Islet precursor cell (in vitro differentiated cells): ENCODE measurements at regions not wholly inside any gene's neighbourhood (a gene's known extent, or its start where the extent isn't known, plus 50 kb on each side); places are given as distances from the start of the nearest gene placed in this dataset.
A peak's percentile ranks its signal among the peaks of the same experiment; 100 is the strongest.
"Not testable (repeated sequence)": the region's sequence is repeated elsewhere in the genome, so short reads cannot be mapped to it uniquely, and the experiment has no call there.

Experiments used
- DNase-seq: peaks from one replicate; pipeline ENCODE4 v3.0.0-alpha.2; 2018

DNA sequence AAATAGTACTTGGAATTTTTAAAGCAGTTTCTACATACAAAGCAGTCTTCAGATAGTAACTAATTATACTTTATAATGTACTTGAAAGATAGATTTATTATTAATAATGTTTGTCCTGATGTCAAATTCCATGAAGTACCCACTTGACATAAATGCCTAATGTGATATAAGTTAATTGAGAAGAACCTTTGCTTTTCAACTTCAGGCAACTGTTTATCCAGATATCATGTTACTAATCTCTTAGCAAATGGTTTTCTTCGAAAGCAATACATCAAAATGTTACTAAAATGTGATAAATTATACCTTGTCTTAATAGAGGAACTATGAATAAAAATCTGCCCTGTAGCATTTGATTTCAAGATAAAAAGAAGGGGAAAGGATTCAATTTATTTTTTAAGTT lies 146.8 kb upstream of the FBXL17 start:
- DNase-seq: no peak

DNA sequence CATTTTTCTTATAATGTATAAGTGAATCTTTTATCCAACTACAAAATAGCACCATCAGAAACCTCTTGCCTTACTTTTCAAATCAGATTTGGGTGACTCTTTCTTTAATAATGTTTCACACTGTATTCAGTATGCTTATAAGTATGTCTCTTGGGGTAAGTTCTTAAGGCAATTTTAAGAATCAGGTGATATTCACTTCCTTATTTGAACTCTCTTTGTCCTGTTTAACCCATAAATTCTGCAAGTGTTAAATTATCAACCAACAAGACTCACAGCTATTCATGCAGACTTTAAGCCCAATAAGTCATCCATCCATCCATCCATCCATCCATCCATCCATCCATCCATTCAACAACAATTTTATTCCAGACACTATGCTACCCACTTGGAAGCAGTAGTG lies 142.7 kb upstream of the FBXL17 start:
- DNase-seq: no peak

DNA sequence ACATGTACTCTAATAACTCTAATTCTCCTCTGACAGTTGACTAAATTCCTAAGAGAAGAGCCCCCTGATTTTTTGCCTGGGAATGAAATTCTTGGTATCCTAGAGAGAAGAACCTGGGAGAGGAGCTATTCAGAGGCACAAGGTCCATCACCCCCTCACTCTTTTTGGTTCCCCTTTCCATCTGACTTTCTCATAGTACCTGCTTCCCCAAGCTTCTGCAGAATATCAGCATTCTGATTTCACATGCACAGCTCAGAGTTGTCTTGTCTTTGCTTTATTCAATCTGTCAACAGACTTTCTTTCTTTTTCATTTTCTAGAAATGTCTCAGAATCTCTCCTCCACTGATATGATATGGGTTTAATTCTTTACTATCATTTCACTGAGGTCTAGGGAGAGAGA lies 141.5 kb upstream of the FBXL17 start:
- no peak for DNase-seq

DNA sequence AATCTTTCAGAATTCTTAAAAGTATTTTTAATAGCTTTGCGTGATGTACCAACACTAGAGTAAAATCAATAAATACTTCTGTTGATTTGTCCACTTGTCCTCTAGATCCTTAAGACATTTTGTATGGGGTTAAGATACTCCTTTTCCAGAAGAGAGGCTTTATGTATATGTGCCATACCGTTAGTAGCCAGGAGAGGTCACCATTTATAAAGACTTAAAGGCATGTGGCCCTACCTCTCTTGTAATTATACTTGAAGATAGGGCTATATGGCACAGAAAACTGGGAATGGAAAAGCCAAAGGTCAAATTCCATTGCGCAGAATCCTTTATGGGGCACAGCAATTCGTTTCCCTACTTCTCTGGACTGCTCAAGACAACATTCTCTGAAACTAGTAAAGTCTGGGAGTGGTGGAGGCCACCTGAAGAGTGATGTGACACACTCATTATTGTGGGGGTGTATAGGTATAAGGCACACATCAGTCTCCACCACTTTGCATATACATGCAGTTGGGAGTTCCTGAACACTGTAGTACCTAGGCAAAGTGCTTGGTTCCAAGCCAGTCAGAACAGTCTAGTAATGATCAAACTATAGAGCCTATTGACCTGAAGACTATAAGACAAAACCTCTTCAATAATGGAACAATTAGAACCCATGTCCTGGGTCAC lies 140.1 kb upstream of the FBXL17 start:
- no peak for DNase-seq

DNA sequence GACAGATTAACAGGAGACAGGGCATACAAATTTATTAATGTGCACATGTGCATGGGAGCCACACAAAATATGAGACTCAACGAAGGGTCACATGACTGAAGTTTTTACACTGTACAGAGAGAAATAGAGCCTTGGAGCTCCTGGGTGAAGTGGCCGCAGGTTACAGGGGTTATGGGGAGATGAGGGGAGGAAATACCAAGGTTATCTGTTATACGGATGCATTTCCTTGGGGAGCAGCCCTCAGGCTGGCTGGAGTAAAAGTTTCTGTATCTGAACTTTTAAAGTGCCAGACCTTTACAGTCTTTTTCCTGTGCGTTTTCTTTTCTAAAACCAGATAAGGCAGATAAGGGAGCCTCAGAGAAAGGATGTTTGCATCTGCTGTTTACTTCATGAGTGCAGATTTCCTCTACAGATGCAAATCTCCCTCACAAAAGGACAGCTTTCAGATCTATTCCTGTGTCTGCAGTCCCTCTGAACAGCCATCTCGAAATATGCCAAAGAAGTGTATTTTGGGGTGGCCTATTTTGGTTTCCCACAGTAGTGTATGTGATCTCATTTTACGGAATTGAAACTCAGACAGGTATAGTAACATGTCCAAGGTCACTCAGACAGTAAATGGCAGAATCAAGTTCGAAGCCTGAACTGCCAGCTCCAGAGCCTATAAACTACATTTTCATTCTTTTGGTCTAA lies 139.3 kb upstream of the FBXL17 start:
- DNase-seq: peak; percentile 63

DNA sequence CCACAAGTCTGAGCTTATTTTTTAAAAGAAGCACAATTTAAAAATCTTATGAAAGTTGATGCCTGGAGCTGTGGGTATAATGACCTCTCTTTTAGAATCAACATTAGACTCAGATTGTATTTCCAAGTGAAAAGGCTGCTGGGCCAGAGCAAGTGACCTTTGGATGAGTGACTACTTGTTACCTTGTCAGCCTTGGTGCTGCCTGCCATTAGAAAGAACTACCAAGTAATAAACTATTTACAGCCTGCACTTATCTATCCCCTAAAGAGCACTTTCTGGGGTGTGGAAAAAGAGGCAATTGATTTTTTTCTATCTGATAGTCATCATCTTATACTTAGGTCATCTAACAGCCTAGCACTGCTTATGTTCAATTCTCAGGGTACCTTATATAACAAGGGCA lies 134.9 kb upstream of the FBXL17 start:
- DNase-seq: peak; percentile 40

DNA sequence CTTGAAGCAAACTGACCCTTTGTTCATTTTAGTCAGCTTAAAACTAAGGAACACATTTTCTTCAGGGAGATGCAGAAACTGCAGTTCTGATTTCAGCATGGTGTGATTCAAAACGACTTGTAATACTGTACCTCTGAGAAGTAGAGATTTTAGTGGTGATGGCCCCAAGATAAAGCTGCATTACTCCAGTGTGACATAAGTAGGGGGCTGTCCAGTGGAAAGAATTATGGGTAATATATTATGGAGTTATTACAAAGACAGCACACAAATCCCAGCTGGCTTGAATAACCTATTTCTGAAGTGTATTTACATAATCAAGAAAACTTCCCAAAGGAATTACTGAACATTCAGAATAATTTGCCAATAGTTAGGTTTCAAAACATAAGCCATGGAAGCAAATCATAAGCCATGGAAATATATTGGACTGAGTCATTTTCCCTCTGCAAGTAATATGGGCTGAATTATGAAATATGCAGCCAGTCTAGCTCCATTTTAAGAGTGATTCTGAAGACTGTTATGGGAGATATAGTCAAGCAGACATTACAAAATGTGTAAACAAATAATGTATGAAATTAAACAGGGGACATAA lies 133.7 kb upstream of the FBXL17 start:
- DNase-seq: no peak

DNA sequence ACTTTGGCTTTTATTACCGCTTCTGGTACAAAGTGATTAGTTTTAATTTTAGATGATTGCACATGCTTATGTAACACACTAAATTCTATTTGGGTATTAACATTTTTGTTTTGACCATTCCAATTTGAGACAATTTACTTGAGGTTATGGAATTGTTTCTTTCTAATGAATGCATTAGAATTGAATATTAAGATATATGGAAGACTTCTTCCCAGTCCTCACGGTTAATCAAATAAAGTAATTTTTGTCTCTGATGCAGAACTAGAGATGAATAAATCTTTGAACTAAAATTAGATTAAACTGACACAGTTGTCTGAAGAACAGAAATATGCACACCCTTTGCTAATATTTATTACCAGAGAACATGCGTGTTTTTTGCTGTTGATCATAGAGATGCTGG lies 127.1 kb upstream of the FBXL17 start:
- DNase-seq: no peak

DNA sequence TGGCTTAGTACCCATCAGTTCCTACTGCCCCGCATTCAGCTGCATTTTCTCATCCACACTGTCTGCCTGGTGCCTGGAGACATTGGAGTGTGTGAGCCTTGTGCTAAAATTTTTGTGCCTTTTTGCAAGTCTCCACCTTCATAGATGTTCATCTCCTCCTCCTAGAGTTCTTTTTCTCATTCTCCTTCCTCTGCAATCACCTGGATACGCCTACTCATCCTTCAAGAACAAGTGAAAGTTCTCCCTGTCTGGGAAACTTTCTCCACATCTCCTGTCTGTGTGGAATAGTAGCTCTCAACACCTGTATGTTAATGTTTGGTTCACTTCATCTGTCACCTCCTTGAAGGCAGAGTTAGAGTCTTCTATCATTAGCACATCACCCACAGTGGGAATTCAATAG lies 125.7 kb upstream of the FBXL17 start:
- DNase-seq: no peak

DNA sequence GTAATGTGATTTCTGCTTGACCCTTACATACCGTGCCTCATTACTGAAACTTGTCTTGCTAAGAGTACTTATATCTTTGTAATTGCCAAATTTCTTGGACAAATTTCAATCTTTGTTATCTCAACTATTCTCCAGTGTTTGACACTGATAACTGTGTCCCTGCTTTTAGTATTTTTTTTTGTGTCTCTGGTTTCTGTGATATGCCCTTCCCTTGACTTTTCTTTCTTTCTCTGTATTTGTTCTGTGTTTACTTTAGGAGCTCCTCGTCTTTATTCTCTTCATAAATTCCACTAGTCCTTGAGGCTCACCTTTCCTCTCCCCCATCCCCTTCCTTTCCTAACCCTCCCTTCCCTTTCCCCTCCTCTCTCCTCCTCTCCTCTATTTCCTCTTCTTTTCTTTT lies 123.7 kb upstream of the FBXL17 start:
- no peak for DNase-seq

DNA sequence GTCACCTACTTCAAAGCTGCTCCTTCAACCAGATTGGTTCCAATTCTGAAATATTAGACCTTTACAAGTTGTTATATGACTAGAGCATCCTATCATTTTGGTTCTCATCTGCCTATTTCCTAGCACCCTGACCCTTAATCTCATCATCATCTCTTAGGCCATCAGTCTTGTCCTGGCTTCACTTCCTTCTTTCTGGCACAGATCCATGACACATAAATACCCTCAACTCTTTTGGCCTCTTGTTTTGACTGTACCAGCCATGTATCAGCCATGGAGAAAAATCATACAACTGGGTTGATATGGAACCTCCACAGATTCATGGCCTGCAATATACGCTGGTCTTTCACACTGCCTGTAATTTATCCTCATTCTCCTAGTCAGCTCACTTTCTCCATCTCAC lies 123.1 kb upstream of the FBXL17 start:
- DNase-seq: no peak

DNA sequence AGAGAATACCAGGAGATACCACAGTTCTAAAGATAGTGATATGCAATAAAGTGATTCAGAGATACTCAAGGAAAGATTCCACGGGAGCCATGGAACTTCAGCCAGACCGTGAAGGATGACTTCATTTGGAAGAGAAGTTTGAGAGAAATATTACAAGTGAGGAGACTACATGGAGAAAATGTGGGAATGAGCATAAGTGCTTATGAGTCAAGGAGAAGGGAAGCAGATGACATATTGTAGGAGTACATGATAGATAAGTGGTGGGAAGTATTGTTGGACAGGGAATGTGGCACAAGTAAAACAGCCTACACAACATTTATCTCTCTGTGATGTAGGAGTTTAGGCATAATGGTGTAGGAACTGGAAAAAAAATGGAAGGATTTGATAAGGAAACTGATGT lies 122.1 kb upstream of the FBXL17 start:
- no peak for DNase-seq

DNA sequence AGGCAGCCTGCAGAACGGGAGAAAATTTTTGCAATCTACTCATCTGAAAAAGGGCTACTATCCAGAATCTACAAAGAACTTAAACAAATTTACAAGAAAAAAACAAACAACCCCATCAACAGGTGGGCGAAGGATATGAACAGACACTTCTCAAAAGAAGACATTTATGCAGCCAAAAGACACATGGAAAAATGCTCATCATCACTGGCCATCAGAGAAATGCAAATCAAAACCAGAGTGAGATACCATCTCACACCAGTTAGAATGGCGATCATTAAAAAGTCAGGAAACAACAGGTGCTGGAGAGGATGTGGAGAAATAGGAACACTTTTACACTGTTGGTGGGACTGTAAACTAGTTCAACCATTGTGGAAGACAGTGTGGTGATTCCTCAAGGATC lies 113.7 kb upstream of the FBXL17 start:
- DNase-seq: not testable (repeated sequence)

DNA sequence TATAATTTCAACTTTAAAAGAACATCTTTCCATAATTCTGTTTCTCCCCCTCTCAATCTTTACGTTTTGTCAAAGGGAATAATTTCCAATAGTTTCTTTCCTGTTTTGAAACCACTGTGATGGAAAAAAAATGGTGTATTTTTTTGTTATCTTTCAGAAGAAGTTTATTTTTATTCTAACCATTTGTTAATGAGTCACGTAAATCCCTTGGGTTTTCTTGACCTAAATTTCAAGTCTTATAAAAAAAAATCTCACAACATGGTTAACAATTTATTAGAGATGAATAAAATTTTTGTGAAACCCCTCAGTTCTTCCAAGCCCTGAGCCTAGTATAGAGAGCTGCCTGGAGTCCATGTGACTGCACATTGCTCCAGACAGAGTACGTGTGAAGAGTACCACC lies 106.1 kb upstream of the FBXL17 start:
- no peak for DNase-seq

DNA sequence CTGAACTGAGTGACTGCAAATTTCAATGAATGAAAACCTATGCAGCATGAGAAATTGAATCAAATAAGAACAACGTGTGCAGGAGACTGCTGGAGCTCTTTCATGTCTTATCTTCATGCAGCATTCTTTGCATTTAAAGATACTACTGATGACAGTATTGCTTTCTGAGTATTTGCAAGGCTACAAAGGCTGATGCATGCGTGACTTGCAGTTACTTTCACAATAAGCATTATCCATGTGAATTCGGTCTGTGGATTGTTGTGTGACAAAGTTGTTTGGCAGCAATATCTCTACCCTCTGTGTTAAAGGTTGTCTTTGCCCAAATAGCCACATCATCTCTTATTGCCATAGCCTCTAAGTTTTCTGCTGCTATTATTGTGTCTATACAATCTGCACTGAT lies 102.1 kb upstream of the FBXL17 start:
- no peak for DNase-seq

DNA sequence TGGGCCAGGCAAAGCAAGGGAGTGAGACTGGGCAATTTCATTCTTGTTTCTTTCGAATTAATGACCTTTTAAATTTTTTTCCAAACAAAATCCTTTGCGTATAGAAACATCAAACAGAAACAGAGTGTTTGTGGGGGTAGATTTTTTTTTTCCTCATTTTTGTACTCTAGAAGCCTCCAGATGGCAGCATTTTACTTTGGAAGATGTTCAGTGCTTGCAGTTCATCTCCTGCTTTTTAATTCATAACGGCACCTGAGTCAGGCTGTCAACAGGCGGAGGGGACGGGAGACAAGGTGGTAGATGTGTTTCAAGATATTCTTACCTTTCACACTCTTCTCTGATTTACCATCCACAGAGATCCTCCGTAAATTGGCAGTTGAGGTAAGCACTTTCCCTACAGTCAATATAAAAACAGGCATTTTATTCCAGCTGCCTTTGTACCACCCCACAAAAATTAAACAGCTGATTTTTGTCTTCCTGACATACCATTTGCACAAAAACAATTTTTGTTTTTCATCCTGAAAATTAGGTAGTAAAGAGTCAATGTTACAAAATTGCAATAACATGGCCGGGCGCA lies 99.5 kb upstream of the FBXL17 start:
- peak; percentile 54 for DNase-seq

DNA sequence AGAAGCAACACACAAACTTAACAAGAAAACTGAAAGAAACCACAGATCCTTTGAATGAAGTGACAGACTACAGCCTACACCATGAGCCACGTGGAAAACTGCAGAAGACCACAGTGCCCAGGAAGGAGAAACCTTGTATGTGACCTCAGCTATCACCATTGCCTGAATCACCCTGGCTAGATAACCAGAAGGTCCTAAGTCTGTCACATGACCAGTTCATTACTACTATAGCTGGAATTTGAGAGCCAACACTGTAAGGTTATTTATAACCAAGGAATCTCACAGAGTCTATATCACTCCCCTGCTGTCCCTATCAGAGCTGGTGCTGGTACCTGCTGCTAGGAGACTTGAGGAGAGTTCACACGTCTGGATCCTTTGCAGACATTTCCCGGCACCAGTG lies 90.3 kb upstream of the FBXL17 start:
- DNase-seq: no peak

DNA sequence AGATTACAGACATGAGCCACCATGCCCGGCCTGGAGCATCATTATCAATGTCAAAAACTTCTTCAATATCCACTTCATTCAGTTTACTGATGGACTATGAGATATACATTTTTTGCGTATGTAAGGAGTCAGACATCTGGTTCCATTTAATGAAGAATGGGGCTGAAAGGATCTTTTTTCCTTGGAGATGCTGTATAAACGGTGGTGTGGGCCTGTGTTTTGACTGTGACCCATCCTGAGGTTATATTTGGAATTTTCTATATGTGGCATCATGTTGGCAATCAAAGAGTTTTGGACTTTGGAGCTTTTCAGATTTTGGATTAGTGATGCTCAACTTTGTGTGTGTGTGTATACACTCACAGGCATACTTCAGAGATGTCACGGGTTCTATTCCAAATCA lies 85.7 kb upstream of the FBXL17 start:
- DNase-seq: no peak

DNA sequence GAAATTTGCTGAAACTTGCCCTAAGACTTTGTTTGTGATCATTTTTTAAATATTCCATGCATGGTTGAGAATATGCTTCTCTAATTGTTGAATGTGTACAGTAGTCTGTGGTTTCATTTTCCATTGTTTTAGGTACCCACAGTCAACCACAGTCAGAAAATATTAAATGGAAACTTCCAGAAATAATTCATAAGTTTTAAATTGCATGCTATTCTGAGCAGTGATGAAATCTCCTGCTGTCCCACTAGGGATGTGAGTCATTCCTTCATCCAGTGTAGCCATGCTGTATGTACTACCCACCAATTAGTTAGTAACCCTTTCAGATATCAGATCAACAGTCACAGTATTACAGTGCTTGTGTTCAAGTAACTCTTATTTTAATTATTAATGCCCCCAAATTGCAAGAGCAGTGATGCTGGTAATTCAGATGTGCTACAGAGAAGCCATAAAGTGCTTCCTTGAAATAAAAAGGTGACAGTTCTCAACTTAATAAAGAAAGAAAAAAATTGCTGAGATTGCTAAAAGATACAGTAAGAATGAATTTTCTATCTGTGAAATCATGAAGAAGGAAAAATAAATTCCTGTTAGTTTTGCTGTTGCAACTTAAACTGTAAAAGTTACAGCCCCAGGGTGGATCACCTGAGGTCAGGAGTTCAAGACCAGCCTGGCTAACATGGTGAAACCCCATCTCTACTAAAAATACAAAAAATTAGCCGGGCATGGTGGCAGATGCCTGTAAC lies 79.9 kb upstream of the FBXL17 start:
- DNase-seq: no peak

DNA sequence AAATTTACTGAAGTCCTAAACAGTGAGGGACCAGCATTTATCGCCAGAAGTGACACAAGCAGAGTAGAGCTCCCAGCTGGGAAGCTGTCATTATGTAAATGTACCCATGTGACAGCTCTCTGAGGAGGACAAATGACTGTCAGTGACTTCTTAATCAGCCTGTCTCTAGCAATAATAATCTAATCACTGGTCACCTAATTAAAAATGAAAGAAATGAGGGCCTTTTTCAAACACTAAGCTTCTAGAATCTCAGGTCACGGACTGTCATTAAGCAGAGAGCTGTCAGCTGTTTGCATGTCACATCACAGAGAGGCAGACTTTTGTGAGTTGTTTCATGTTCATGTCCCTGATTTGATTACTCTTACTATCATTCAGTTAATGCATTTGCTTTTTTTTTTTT lies 77.9 kb upstream of the FBXL17 start:
- DNase-seq: no peak

DNA sequence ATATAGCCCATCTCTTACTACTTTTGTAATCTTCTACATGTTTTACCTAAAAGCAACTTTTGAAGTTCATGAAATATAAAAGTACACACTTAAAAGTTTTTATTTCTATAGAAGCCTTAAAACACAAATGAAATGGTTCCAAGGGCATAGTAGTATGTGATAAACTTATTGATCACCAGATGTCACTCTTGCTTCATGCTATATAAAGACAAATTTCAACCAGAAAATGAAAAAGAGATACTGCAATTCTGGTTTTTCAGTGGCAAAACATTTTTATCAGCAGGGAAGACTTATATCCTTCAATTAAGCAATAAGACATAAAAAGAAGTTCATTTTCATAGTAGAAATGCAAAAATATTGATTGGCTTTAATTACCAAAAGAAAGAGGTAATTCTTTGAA lies 69.4 kb upstream of the FBXL17 start:
- no peak for DNase-seq

DNA sequence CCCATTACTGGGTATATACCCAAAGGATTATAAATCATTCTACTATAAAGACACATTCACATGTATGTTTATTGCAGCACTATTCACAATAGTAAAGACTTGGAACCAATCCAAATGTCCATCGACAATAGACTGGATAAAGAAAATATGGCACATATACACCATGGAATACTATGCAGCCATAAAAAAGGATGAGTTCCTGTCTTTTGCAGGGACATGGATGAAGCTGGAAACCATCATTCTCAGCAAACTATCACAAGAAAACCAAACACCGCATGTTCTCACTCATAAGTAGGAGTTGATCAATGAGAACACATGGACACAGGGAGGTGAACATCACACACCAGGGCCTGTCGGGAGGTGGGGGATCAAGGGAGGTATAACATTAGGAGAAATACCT lies 62.2 kb upstream of the FBXL17 start:
- not testable (repeated sequence) for DNase-seq

DNA sequence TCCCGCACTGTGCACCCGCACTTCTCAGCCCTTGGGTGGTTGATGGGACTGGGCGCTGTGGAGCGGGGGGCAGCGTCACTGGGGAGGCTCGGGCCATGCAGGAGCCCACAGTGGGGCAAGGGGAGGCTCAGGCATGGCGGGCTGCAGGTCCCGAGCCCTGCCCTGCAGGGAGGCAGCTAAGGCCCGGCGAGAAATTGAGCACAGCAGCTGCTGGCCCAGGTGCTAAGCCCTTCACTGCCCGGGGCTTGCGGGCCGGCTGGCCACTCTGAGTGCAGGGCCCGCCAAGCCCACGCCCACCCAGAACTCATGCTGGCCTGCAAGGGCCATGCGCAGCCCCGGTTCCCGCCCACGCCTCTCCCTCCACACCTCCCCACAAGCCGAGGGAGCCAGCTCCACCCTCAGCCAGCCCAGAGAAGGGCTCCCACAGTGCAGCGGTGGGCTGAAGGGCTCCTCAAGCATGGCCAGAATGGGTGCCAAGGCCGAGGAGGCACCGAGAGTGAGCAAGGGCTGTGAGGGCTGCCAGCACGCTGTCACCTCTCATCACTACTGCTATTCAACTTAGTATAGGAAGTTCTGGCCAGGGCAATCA lies 60.3 kb upstream of the FBXL17 start:
- DNase-seq: not testable (repeated sequence)
